ENCODE measurements at regions not wholly inside any gene's neighbourhood (a gene's known extent, or its start where the extent isn't known, plus 50 kb on each side); places are given as distances from the start of the nearest gene placed in this dataset.

- no peak overlapping the region for H3K4me3 Mint-ChIP-seq
- WGBS (ENCODE audit: extremely low coverage, insufficient read length, low lambda C conversion rate) = no CpG with 5 or more reads among the region's 2 CpGs
- no peaks in the 10 kb centered on the region; a peak in 1 of 5 replicates for H3K9me3 Mint-ChIP-seq
- no peak overlapping the region for H3K23ac ChIP-seq (ENCODE audit: insufficient read length, low read depth, low read length)
- H3K36me3 Mint-ChIP-seq (ENCODE audit: insufficient read depth in 1 of 3, low read depth in 3 of 3) = peaks cover 2 to 16% (median 12%) of the 10 kb centered on the region in 3 experiments; a peak in 5 of 7 replicates
- no peak overlapping the region for H3K14ac ChIP-seq (ENCODE audit: insufficient read depth, low read length)
- DNase-seq = no peak
- no peaks in the 10 kb centered on the region for H3K9me3 ChIP-seq (ENCODE audit: control insufficient read depth, low read depth, low read length)
- H2BK20ac ChIP-seq (ENCODE audit: low read depth, low read length, poor library complexity, severe bottlenecking) = no peak overlapping the region
- TF ChIP-seq, protein P1, sequence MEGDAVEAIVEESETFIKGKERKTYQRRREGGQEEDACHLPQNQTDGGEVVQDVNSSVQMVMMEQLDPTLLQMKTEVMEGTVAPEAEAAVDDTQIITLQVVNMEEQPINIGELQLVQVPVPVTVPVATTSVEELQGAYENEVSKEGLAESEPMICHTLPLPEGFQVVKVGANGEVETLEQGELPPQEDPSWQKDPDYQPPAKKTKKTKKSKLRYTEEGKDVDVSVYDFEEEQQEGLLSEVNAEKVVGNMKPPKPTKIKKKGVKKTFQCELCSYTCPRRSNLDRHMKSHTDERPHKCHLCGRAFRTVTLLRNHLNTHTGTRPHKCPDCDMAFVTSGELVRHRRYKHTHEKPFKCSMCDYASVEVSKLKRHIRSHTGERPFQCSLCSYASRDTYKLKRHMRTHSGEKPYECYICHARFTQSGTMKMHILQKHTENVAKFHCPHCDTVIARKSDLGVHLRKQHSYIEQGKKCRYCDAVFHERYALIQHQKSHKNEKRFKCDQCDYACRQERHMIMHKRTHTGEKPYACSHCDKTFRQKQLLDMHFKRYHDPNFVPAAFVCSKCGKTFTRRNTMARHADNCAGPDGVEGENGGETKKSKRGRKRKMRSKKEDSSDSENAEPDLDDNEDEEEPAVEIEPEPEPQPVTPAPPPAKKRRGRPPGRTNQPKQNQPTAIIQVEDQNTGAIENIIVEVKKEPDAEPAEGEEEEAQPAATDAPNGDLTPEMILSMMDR (conservative IDR thresholded peaks at IDR 0.05) = no peak
- no peak overlapping the region for H2AFZ ChIP-seq (ENCODE audit: low read length)
- H4K5ac ChIP-seq (ENCODE audit: insufficient read length, low read depth, low read length) = no peak overlapping the region
- H3K9ac ChIP-seq (ENCODE audit: extremely low read depth, insufficient read length, low read length) = no peak overlapping the region
- H3K23me2 ChIP-seq (ENCODE audit: insufficient read length, low read depth, low read length, poor library complexity, severe bottlenecking) = no peaks in the 10 kb centered on the region
- no peaks in the 10 kb centered on the region for H3K4me1 ChIP-seq (ENCODE audit: insufficient read depth, low read length)
- H2AK5ac ChIP-seq (ENCODE audit: insufficient read length, low read length) = no peak overlapping the region
- H4K20me1 ChIP-seq (ENCODE audit: control insufficient read depth, insufficient read depth, insufficient read length) = no peaks in the 10 kb centered on the region
- H3K27ac Mint-ChIP-seq = no peak overlapping the region
- H3K27ac ChIP-seq (ENCODE audit: insufficient read length, low read depth, low read length) = no peak overlapping the region
- no peak overlapping the region for H4K8ac ChIP-seq (replicated peaks; ENCODE audit: insufficient read length, low read depth, low read length)
- no peak overlapping the region for H2BK120ac ChIP-seq (ENCODE audit: low read depth, low read length, poor library complexity, severe bottlenecking)
- H3K27me3 ChIP-seq (ENCODE audit: insufficient read depth, low read length) = no peaks in the 10 kb centered on the region
- H3K79me2 ChIP-seq (ENCODE audit: insufficient read depth, low read length) = no peaks in the 10 kb centered on the region
- H3K79me1 ChIP-seq (ENCODE audit: insufficient read depth, low read depth, low read length, poor library complexity, severe bottlenecking) = no peaks in the 10 kb centered on the region
- H3K4ac ChIP-seq (ENCODE audit: low read depth, low read length) = no peak overlapping the region
- no peak overlapping the region for H3K56ac ChIP-seq (ENCODE audit: insufficient read length, low read depth, low read length)
- H2BK5ac ChIP-seq (ENCODE audit: insufficient read length, low read length) = no peak overlapping the region
- H2BK12ac ChIP-seq (ENCODE audit: insufficient read length, low read depth, low read length) = no peak overlapping the region
- no peak overlapping the region for H2BK15ac ChIP-seq (ENCODE audit: low read depth, low read length)
- H3K4me2 ChIP-seq (ENCODE audit: insufficient read depth, insufficient read length, low read length) = no peak overlapping the region
- H4K91ac ChIP-seq (ENCODE audit: insufficient read length, low read depth, low read length) = no peak overlapping the region
- peaks cover 0 to 3% of the 10 kb centered on the region in 2 experiments; a peak in 1 of 4 replicates for H3K4me1 Mint-ChIP-seq
- no peak overlapping the region for H3T11ph ChIP-seq (ENCODE audit: low read length)
- no peaks in the 10 kb centered on the region for H3K27me3 Mint-ChIP-seq (ENCODE audit: low read depth)
- H3K18ac ChIP-seq (ENCODE audit: insufficient read length, low read depth, low read length) = no peak overlapping the region
These were observed 289.7 kb downstream of the UTRN start for GRCh38 chr6:144574796-144575195.

All from H9 (cell line).